ENCODE measurements at regions not wholly inside any gene's neighbourhood (a gene's known extent, or its start where the extent isn't known, plus 50 kb on each side); places are given as distances from the start of the nearest gene placed in this dataset.
"Not testable (repeated sequence)": the region's sequence is repeated elsewhere in the genome, so short reads cannot be mapped to it uniquely, and the experiment has no call there.

DNA sequence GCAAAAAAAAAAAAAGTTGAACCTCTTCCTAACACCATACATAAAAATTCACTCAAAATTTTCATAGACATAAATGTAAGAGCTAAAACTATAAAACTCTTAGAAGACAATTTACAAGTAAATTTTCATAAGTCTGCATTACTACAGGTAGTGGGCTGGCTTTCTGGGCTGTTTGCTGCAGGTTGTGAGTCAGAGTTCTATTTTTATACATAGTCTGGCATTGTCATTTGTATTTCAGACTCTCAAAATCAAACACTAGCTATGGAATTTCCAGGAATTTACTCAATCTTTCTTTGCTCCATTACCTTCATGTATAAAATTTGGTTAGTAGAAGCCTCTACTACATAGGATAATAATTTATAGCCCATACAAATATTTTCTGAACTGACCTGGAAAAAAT, 227.2 kb downstream of the COX18 start:
- H3K27me3 ChIP-seq = no peaks in the 10 kb centered on the region
- no peak for ATAC-seq
- no peak for DNase-seq
- H3K4me1 ChIP-seq = no peaks in the 10 kb centered on the region
- intact Hi-C loops (cut with DNase I; ENCODE audit: low total_unique reads) (no loop called here), in situ Hi-C loops (cut with MboI; ENCODE audit: low sequenced_read_pairs in 4 of 4) (no loop called here)
- no peak overlapping the region for H3K4me3 ChIP-seq
- TF ChIP-seq, protein P1, sequence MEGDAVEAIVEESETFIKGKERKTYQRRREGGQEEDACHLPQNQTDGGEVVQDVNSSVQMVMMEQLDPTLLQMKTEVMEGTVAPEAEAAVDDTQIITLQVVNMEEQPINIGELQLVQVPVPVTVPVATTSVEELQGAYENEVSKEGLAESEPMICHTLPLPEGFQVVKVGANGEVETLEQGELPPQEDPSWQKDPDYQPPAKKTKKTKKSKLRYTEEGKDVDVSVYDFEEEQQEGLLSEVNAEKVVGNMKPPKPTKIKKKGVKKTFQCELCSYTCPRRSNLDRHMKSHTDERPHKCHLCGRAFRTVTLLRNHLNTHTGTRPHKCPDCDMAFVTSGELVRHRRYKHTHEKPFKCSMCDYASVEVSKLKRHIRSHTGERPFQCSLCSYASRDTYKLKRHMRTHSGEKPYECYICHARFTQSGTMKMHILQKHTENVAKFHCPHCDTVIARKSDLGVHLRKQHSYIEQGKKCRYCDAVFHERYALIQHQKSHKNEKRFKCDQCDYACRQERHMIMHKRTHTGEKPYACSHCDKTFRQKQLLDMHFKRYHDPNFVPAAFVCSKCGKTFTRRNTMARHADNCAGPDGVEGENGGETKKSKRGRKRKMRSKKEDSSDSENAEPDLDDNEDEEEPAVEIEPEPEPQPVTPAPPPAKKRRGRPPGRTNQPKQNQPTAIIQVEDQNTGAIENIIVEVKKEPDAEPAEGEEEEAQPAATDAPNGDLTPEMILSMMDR (IDR thresholded peaks at IDR 0.05 in 4 of 5, conservative IDR thresholded peaks at IDR 0.05 in 1 of 5) = no peak
- TF ChIP-seq POLR2A (IDR thresholded peaks at IDR 0.05) = no peak
- H3K27ac ChIP-seq = no peak overlapping the region
- no peaks in the 10 kb centered on the region for H3K36me3 ChIP-seq
- H3K9me3 ChIP-seq = no peaks in the 10 kb centered on the region

GRCh38 chr4:72840166-72840565, 229.3 kb downstream of the COX18 start:
- intact Hi-C loops (cut with DNase I; ENCODE audit: low total_unique reads); H3K27me3 ChIP-seq; H3K9me3 ChIP-seq; H3K4me3 ChIP-seq; H3K27ac ChIP-seq; ATAC-seq; in situ Hi-C loops (cut with MboI; ENCODE audit: low sequenced_read_pairs in 4 of 4); H3K36me3 ChIP-seq; DNase-seq; H3K4me1 ChIP-seq: not testable (repeated sequence)

GRCh38 chr4:72828864-72829263, 240.7 kb downstream of the COX18 start:
- in situ Hi-C loops (cut with MboI; ENCODE audit: low sequenced_read_pairs in 4 of 4) = no loop called here
- H3K36me3 ChIP-seq = no peaks in the 10 kb centered on the region
- ATAC-seq (no peak), DNase-seq (no peak)
- H3K4me3 ChIP-seq = no peak overlapping the region
- no peaks in the 10 kb centered on the region for H3K4me1 ChIP-seq
- TF ChIP-seq POLR2A (IDR thresholded peaks at IDR 0.05) = no peak
- TF ChIP-seq, protein P1 (IDR thresholded peaks at IDR 0.05 in 4 of 5, conservative IDR thresholded peaks at IDR 0.05 in 1 of 5) = no peak
- intact Hi-C loops (cut with DNase I; ENCODE audit: low total_unique reads) = no loop called here
- no peaks in the 10 kb centered on the region for H3K9me3 ChIP-seq
- H3K27me3 ChIP-seq = no peaks in the 10 kb centered on the region
- no peak overlapping the region for H3K27ac ChIP-seq

- no peaks in the 10 kb centered on the region for H3K4me1 ChIP-seq
- H3K36me3 ChIP-seq = no peaks in the 10 kb centered on the region
- intact Hi-C loops (cut with DNase I; ENCODE audit: low total_unique reads) = no loop called here
- H3K9me3 ChIP-seq = no peaks in the 10 kb centered on the region
- ATAC-seq (no peak), DNase-seq (no peak)
- H3K4me3 ChIP-seq = no peak overlapping the region
- in situ Hi-C loops (cut with MboI; ENCODE audit: low sequenced_read_pairs in 4 of 4) = no loop called here
- TF ChIP-seq POLR2A (IDR thresholded peaks at IDR 0.05) = no peak
- TF ChIP-seq, protein P1 (IDR thresholded peaks at IDR 0.05 in 4 of 5, conservative IDR thresholded peaks at IDR 0.05 in 1 of 5) = no peak
- H3K27ac ChIP-seq = no peak overlapping the region
- H3K27me3 ChIP-seq = no peaks in the 10 kb centered on the region
These were observed 241.5 kb downstream of the COX18 start for GRCh38 chr4:72827968-72828367.

DNA sequence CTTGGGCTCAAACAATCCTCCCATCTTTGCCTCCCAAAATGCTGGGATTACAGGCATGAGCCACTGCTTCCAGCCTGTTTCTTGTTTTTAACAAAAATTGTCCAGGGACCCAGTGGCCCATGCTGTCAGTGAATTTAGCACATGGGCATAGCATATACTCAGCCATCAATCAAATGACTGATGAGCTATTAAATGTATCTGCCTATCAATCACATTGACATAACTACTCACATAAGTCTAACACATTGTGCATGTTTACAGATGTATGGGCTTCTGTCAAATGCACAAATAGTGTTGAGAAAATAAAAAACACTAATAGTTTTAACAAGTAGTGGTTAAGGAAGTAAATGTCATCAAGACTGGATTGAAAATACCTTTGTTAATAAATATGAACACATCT, 249.4 kb downstream of the COX18 start:
- in situ Hi-C loops (cut with MboI; ENCODE audit: low sequenced_read_pairs in 4 of 4) (no loop called here), intact Hi-C loops (cut with DNase I; ENCODE audit: low total_unique reads) (no loop called here)
- no peak overlapping the region for H3K4me3 ChIP-seq
- H3K9me3 ChIP-seq = no peaks in the 10 kb centered on the region
- no peaks in the 10 kb centered on the region for H3K27me3 ChIP-seq
- no peaks in the 10 kb centered on the region for H3K36me3 ChIP-seq
- TF ChIP-seq, protein P1 (IDR thresholded peaks at IDR 0.05 in 4 of 5, conservative IDR thresholded peaks at IDR 0.05 in 1 of 5) = no peak
- TF ChIP-seq POLR2A (IDR thresholded peaks at IDR 0.05) = no peak
- no peak overlapping the region for H3K27ac ChIP-seq
- ATAC-seq (no peak), DNase-seq (no peak)
- no peaks in the 10 kb centered on the region for H3K4me1 ChIP-seq

All from gastrocnemius medialis (tissue), 4 donors.